IMR-90 (cell line): ENCODE measurements at regions not wholly inside any gene's neighbourhood (a gene's known extent, or its start where the extent isn't known, plus 50 kb on each side); places are given as distances from the start of the nearest gene placed in this dataset.

Experiments used
- ATAC-seq: fragments of 200-7000 bp; cut with Tn5 transposase; 2 replicates; pipeline ENCODE4 v1.9.1; 2020; ENCODE audit warnings: low read depth, mild to moderate bottlenecking, moderate library complexity
- BruUV-seq: library from RNA; stranded (reverse); fragments of 400-500 nt; replicated peaks from 2 replicates; lab custom pipeline; 2021; lab: Mats Ljungman, UMichigan
- CTCF ChIA-PET: fragments of 300-600 bp; formaldehyde crosslinking; extraction: SDS; loops from one replicate; lab custom pipeline; 2021; ENCODE audit warnings: antibody characterized with exemption; lab: Yijun Ruan, JAX
- POLR2A ChIA-PET: fragments of 300-600 bp; sonication (Branson Sonifier 250); formaldehyde crosslinking; loops from one replicate; lab custom pipeline; 2022; ENCODE audit warnings: antibody characterized with exemption; ENCODE audit not compliant: unreplicated experiment; lab: Charles Lee
- DNase-seq: peaks from one replicate; pipeline ENCODE4 v3.0.0; 2013
- H2AFZ ChIP-seq: replicated peaks from 2 replicates; pipeline ENCODE3; 2013; ENCODE audit warnings: low read length, mild to moderate bottlenecking; ENCODE audit not compliant: poor library complexity
- H2AK5ac ChIP-seq: 2 replicates; pipeline ENCODE4 v1.6.1; 2013; ENCODE audit warnings: low read depth, low read length, inconsistent platforms
- H2AK9ac ChIP-seq: replicated peaks from 2 replicates; pipeline ENCODE3; 2013; ENCODE audit warnings: mild to moderate bottlenecking, low read depth, low read length, moderate library complexity; ENCODE audit not compliant: poor library complexity
- H2BK120ac ChIP-seq: 2 replicates; pipeline ENCODE4 v1.6.1; 2013; ENCODE audit warnings: low read depth, low read length, inconsistent platforms
- H2BK15ac ChIP-seq: 3 replicates; pipeline ENCODE4 v1.6.1; 2013; ENCODE audit warnings: low read depth, low read length, inconsistent platforms
- H2BK20ac ChIP-seq: 2 replicates; pipeline ENCODE4 v1.6.1; 2013; ENCODE audit warnings: low read depth, mild to moderate bottlenecking, inconsistent platforms, low read length, moderate library complexity
- H2BK5ac ChIP-seq: 2 replicates; pipeline ENCODE4 v1.6.1; 2013; ENCODE audit warnings: mild to moderate bottlenecking, low read depth, low read length, inconsistent platforms; ENCODE audit not compliant: poor library complexity, severe bottlenecking
- H3K14ac ChIP-seq: replicated peaks from 2 replicates; pipeline ENCODE4 v1.6.1; 2013; ENCODE audit warnings: low read depth, low read length, inconsistent platforms
- H3K18ac ChIP-seq: 2 replicates; pipeline ENCODE4 v1.6.1; 2013; ENCODE audit warnings: low read depth, low read length, control low read depth
- H3K23ac ChIP-seq: 2 replicates; pipeline ENCODE4 v1.6.1; 2013; ENCODE audit warnings: low read depth, low read length, inconsistent platforms
- H3K27ac ChIP-seq: 2 replicates; pipeline ENCODE4 v1.5.1; 2013; ENCODE audit warnings: mild to moderate bottlenecking, control low read depth, low read length; ENCODE audit not compliant: insufficient read depth
- H3K27me3 ChIP-seq: 2 replicates; pipeline ENCODE4 v1.6.1; 2013; ENCODE audit warnings: low read length; ENCODE audit not compliant: control insufficient read depth, insufficient read depth
- H3K36me3 ChIP-seq: 2 replicates; pipeline ENCODE4 v1.6.1; 2013; ENCODE audit warnings: low read length, mixed read lengths; ENCODE audit not compliant: control insufficient read depth, insufficient read depth
- H3K4ac ChIP-seq: 2 replicates; pipeline ENCODE4 v1.6.1; 2013; ENCODE audit warnings: low read depth, low read length, inconsistent platforms
- H3K4me1 ChIP-seq: 2 replicates; pipeline ENCODE4 v1.6.1; 2013; ENCODE audit warnings: low read length, mixed read lengths; ENCODE audit not compliant: control insufficient read depth, insufficient read depth
- H3K4me2 ChIP-seq: 2 replicates; pipeline ENCODE4 v1.6.1; 2013; ENCODE audit warnings: low read depth, mild to moderate bottlenecking, control low read depth, low read length, moderate library complexity
- H3K4me3 ChIP-seq: 2 replicates; pipeline ENCODE4 v1.5.1; 2013; ENCODE audit warnings: low read depth, mild to moderate bottlenecking, control low read depth, low read length, moderate library complexity; ENCODE audit not compliant: insufficient read depth
- H3K56ac ChIP-seq: 2 replicates; pipeline ENCODE4 v1.6.1; 2013; ENCODE audit warnings: low read length, inconsistent platforms; ENCODE audit not compliant: insufficient read depth; ENCODE audit errors: extremely low read depth
- H3K79me1 ChIP-seq, 2 experiments: 2 replicates each; pipeline ENCODE4 v1.6.1; 2013; ENCODE audit warnings: low read length in 2 of 2, inconsistent platforms in 1 of 2, low read depth in 1 of 2
- H3K9ac ChIP-seq: 2 replicates; pipeline ENCODE4 v1.6.1; 2013; ENCODE audit warnings: low read depth, low read length, control low read depth
- H3K9me1 ChIP-seq: 2 replicates; pipeline ENCODE4 v1.6.1; 2013; ENCODE audit warnings: low read length, inconsistent platforms; ENCODE audit not compliant: insufficient read depth
- H3K9me3 ChIP-seq: 2 replicates; pipeline ENCODE4 v1.6.1; 2013; ENCODE audit warnings: low read length; ENCODE audit not compliant: control insufficient read depth, insufficient read depth
- H4K20me1 ChIP-seq: 2 replicates; pipeline ENCODE4 v1.6.1; 2013; ENCODE audit warnings: low read length, inconsistent platforms; ENCODE audit not compliant: insufficient read depth
- H4K5ac ChIP-seq: 2 replicates; pipeline ENCODE4 v1.6.1; 2013; ENCODE audit warnings: mild to moderate bottlenecking, low read depth, low read length, control low read depth
- H4K8ac ChIP-seq, 2 experiments: 2 replicates each; pipeline ENCODE4 v1.6.1; 2013; ENCODE audit warnings: low read depth in 2 of 2, low read length in 2 of 2, control low read depth in 1 of 2, inconsistent platforms in 1 of 2
- H4K91ac ChIP-seq: 2 replicates; pipeline ENCODE4 v1.6.1; 2013; ENCODE audit warnings: low read depth, low read length, inconsistent platforms; ENCODE audit not compliant: insufficient read depth
- CHD1 ChIP-seq: IDR thresholded peaks from 2 replicates; pipeline ENCODE4 v1.6.1; 2012; ENCODE audit warnings: low read depth, low read length, improper control_type of control experiment
- CTCF ChIP-seq: conservative IDR thresholded peaks from 2 replicates; pipeline ENCODE4 v1.5.1; 2012; ENCODE audit warnings: mild to moderate bottlenecking, low read depth, low read length, improper control_type of control experiment
- ELK1 ChIP-seq: fragments of 150-350 bp; IDR thresholded peaks from 2 replicates; pipeline ENCODE4 v1.6.1; 2016; ENCODE audit warnings: low read depth, mild to moderate bottlenecking, low read length, moderate library complexity, borderline replicate concordance
- FOS ChIP-seq: fragments of 150-350 bp; IDR thresholded peaks from 2 replicates; pipeline ENCODE4 v1.6.1; 2016; ENCODE audit warnings: low read depth, low read length
- MAFK ChIP-seq: IDR thresholded peaks from 2 replicates; pipeline ENCODE4 v1.6.1; 2012; ENCODE audit warnings: low read depth, low read length, improper control_type of control experiment
- MAZ ChIP-seq: IDR thresholded peaks from 2 replicates; pipeline ENCODE4 v1.6.1; 2012; ENCODE audit warnings: low read depth, mild to moderate bottlenecking, low read length, improper control_type of control experiment, moderate library complexity, borderline replicate concordance
- POLR2A ChIP-seq: IDR thresholded peaks from 2 replicates; pipeline ENCODE4 v1.6.1; 2012; ENCODE audit warnings: mild to moderate bottlenecking, low read depth, low read length
- RFX5 ChIP-seq: IDR thresholded peaks from 2 replicates; pipeline ENCODE4 v1.8.0; 2012; ENCODE audit warnings: low read depth, mild to moderate bottlenecking, low read length, moderate library complexity
- SMC3 ChIP-seq: fragments of 150-350 bp; IDR thresholded peaks from 2 replicates; pipeline ENCODE4 v1.6.1; 2016; ENCODE audit warnings: low read depth, mild to moderate bottlenecking, antibody characterized with exemption, low read length, moderate library complexity
- WGBS, 2 experiments: methylation state at CpG; one replicate each; pipeline versions ENCODE4 v1.1.5 to v1.1.7; 2013; ENCODE audit warnings: missing lambda C conversion rate in 2 of 2; ENCODE audit not compliant: insufficient read length in 1 of 2; ENCODE audit errors: extremely low coverage in 2 of 2; 5-methylcytosine and 5-hydroxymethylcytosine counted together
- dilution Hi-C: fragments of 300-500 bp; cut with HindIII; formaldehyde crosslinking; loops from one replicate; pipeline ENCODE4 v1.14.3; 2018; ENCODE audit warnings: low sequenced_read_pairs; ENCODE audit not compliant: unreplicated experiment
- in situ Hi-C: fragments of 300-500 bp; cut with MboI; formaldehyde crosslinking; loops from 3 replicates; pipeline ENCODE4 v1.14.3; 2019; ENCODE audit warnings: low sequenced_read_pairs, inconsistent platforms, mixed read lengths
- intact Hi-C: fragments of 100-400 bp; cut with micrococcal nuclease; formaldehyde crosslinking; loops from 2 replicates; pipeline ENCODE4 v1.10.0; 2022

GRCh38 chr2:41917587-41917986 is 130.2 kb upstream of the PKDCC start:
- no peaks in the 10 kb centered on the region for H3K36me3 ChIP-seq
- no peaks in the 10 kb centered on the region for H4K20me1 ChIP-seq
- H3K4me3 ChIP-seq = no peak overlapping the region
- no peak overlapping the region for H3K4me2 ChIP-seq
- ChIA-PET POLR2A (no interaction called here), CTCF (no interaction called here)
- no peak overlapping the region for H2BK20ac ChIP-seq
- BruUV-seq = no TSS peak
- intact Hi-C loops (no loop called here), dilution Hi-C loops (no loop called here), in situ Hi-C loops (no loop called here)
- no peaks in the 10 kb centered on the region for H3K9me1 ChIP-seq
- no peak overlapping the region for H2AK5ac ChIP-seq
- no CpG with 5 or more reads among the region's 2 CpGs for WGBS, 2 experiments
- peaks cover 2% of the 10 kb centered on the region; the same call in 1 of the 2 replicates for H3K9me3 ChIP-seq
- H3K14ac ChIP-seq = no peak overlapping the region
- no peak overlapping the region for H4K8ac ChIP-seq
- no peak overlapping the region for H3K23ac ChIP-seq
- H2BK5ac ChIP-seq = no peak overlapping the region
- H2AK9ac ChIP-seq = no peak overlapping the region
- H3K18ac ChIP-seq = no peak overlapping the region
- H3K4me1 ChIP-seq = peaks cover 3% of the 10 kb centered on the region
- no peak overlapping the region for H3K27ac ChIP-seq
- peaks cover 3% of the 10 kb centered on the region for H3K27me3 ChIP-seq
- TF ChIP-seq CHD1 = no peak
- TF ChIP-seq RFX5 = no peak
- TF ChIP-seq SMC3 = no peak
- TF ChIP-seq MAZ = no peak
- no peak for TF ChIP-seq ELK1
- no peak for TF ChIP-seq MAFK
- TF ChIP-seq POLR2A = no peak
- no peak for TF ChIP-seq FOS
- no peak for TF ChIP-seq CTCF
- DNase-seq = no peak
- no peak overlapping the region for H2AFZ ChIP-seq
- no peak overlapping the region for H4K91ac ChIP-seq
- H3K4ac ChIP-seq = no peak overlapping the region
- no peak overlapping the region for H2BK15ac ChIP-seq
- no peaks in the 10 kb centered on the region for H3K79me1 ChIP-seq
- H2BK120ac ChIP-seq = no peak overlapping the region
- no peak overlapping the region for H3K56ac ChIP-seq
- no peak for ATAC-seq
- no peak overlapping the region for H3K9ac ChIP-seq
- H4K5ac ChIP-seq = no peak overlapping the region
